GM21576 (cell line): ENCODE measurements at regions not wholly inside any gene's neighbourhood (a gene's known extent, or its start where the extent isn't known, plus 50 kb on each side); places are given as distances from the start of the nearest gene placed in this dataset.

Source experiments
- ATAC-seq: cut with Tn5 transposase; IDR thresholded peaks from one replicate; pipeline ENCODE4 v1.9.1; 2021; ENCODE audit warnings: mild to moderate bottlenecking, moderate library complexity; ENCODE audit not compliant: unreplicated experiment

DNA sequence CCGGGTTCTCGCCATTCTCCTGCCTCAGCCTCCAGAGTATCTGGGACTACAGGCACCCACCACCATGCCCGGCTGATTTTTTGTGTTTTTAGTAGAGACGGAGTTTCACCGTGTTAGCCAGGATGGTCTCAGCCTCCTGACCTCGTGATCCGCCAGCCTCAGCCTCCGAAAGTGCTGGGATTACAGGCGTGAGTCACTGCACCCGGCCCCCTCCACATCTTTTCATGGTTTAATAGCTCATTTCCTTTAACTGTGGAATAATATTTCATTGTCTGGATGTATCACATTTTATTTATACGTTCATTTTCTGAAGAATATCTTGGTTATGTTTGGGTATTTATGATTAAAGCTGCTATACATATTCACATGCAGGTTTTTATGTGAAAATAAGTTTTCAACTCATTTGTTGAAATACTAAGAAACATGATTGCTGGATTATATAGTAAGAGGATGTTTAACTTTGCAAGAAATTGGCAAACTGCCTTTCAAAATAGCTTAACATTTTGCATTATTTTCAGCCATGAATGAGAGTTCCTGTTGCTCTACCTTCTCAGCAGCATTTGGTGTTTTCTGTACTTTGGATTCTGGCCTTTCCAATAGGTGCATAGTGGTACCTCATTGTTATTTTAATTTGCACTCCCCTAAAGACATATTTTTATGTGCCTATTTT lies 591.9 kb downstream of the TECRL start:
- ATAC-seq, result no peak

- no peak for ATAC-seq
Observed at GRCh38 chr4:63814171-63814964, 594.9 kb downstream of the TECRL start.

DNA sequence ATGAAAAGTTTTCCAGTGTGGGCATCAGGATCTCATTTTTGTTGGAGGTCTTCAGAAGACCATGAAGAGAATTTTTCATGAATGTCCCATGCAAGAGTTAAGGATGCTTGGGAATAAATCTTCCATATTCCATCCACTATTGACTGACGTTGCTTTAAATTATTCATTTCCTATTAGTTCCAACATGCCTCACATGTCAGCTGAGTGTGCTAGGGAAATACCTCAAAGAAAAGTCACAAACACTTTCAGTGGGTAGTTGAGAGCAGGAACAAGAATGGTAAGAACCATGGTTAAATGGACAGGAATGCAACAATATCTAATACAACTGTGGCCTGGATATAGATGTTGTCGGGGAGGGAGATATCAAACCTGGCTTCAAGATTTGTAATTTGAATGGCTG lies 610.1 kb downstream of the TECRL start:
- ATAC-seq, result no peak

GRCh38 chr4:63795301-63795700 lies 613.9 kb downstream of the TECRL start:
- ATAC-seq, result no peak

DNA sequence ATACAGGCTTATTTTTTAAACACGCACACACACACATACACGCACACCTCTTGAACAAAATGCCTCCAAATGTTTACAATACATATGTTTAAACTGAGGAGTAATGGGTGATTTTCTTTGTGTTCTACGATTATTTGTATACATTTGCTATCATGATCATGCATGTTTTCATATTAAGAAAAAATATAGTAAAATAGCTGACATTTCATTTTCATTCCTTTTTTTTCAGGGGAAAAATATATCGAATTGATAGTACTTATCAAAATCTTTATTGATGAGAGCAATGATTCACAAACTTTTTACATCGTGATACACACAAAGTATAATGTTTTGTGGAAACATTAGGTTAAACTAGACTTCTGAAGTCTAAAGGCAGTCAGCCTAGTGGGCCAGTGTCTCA lies 618.9 kb downstream of the TECRL start:
- ATAC-seq, result no peak

GRCh38 chr4:63788271-63788670 lies 621.0 kb downstream of the TECRL start:
- ATAC-seq, result no peak

DNA sequence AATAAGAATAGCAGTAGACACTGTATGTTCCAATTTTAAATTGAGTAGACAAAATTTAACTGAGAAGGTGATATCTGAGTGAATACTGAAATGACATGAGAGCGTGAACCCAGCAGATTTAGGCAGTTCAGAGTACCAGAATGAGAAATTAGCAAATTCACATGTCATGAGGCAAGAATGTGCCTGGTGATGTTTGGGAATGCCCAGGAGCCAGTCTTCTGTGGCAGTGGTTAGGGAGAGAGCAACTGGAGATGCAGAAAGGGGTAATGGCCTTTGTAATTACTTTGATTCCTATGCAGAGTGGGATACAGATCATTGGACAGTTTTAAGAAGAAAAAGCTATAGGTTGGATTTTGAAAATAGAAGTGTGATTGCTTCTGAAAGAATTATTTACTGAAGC lies 621.9 kb downstream of the TECRL start:
- no peak for ATAC-seq

DNA sequence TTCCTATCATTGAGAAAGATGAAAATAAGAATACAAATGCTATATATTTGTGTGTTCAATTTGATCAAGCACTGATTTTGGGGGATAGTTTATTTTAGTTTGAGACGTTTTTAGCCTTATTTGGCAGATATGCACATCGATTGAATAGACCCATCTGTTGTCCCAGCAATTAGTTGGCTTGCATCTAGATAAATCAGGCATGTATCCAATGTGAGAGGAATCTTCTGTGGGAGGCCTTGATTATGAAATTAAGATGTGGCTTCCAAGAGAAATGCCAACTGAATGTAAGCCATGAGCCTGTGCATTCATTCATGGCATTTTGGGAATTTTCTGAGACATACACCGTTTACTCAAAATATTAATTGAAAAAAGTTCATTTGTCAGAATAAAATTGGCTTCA lies 623.1 kb downstream of the TECRL start:
- no peak for ATAC-seq

- no peak for ATAC-seq
Observed at GRCh38 chr4:63784822-63785221, 624.4 kb downstream of the TECRL start.

GRCh38 chr4:63777601-63778000 lies 631.6 kb downstream of the TECRL start:
- ATAC-seq, result no peak

- ATAC-seq, result no peak
Observed at GRCh38 chr4:63764400-63764799, 644.9 kb downstream of the TECRL start.

DNA sequence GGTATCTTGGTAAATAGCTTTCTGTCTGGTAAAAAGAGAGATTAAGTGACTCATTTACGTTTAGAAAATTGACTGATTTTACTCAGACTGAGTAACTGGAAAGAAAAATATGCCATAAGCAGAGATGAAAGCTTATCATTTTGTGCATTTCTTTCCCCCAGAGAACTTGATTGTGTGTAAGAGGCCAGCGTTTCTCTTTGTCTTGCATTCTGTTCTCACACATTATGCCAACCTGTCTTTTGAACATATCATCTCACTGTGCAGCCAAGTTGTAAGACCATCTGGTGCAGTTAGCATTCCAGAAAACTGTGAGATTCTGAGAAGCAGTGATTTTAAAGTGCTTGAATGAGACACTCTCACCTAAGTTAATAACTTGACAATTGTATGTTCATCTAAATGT lies 651.3 kb downstream of the TECRL start:
- no peak for ATAC-seq

DNA sequence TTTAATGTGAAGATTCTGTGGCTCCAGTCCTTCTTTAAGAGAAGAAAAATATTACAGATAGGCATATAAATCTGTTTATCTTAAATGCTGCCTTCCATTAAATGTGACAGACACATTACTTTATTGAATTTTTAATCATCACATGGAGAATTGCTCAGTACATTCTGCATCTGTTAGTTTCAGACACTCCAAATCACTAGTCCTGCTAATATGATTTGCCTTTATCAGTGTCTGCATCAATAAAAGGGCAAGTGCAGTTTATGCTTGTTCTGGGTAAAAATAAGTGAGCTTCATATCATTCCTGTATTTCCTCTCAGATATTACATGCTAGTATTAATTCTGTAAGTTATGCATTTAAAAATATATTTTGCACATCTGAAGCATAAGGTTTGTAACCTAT lies 666.4 kb downstream of the TECRL start:
- ATAC-seq, result no peak

GRCh38 chr4:63729519-63729918 lies 679.7 kb downstream of the TECRL start:
- no peak for ATAC-seq

- ATAC-seq, result no peak
Observed at GRCh38 chr4:63728480-63729177, 680.6 kb downstream of the TECRL start.

GRCh38 chr4:63717384-63717783 lies 691.9 kb downstream of the TECRL start:
- ATAC-seq, result no peak

- ATAC-seq, result no peak
Observed at GRCh38 chr4:63708661-63709060, 700.6 kb downstream of the TECRL start.

GRCh38 chr4:63700569-63700968 lies 708.7 kb downstream of the TECRL start:
- no peak for ATAC-seq

- no peak for ATAC-seq
Observed at GRCh38 chr4:63693321-63693720, 715.9 kb downstream of the TECRL start.

GRCh38 chr4:63678358-63678931 lies 730.8 kb downstream of the TECRL start:
- ATAC-seq, result no peak

DNA sequence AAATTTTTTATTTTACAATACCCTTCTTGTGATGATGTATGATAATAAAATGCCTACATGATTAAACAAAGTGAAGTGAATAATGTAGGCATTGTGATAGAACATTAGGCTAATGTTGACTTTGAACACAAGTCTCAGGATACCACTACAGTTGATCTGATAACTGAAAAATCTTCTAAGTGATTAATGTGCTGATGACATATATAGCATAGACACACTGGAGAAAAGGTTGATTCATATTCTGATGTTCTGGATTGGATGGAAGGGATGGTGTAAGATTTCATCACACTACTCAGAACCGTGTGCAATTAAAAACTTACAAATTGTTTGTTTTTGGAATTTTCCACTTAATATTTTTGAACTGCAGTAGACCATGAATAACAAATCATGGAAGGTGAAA lies 738.5 kb downstream of the TECRL start:
- ATAC-seq, result no peak

DNA sequence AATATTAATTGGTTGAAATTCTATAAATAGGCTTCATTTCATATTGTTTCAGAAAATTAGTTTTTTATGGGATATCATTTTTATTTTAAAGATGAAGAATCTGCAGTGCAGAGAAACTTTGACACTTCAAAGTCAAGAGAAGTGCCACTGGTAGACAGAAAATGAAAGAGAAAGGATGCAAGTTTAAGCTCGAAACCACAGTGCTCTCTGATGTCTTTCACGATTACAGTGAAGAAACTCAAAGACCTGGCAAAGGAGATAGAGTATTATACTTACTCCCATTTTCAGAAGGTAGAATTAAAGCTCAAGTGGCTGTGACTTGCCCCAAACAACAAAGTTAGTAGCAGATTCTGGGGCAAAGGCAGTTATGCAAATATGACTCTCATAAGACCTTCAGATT lies 745.4 kb downstream of the TECRL start:
- ATAC-seq, result peak; percentile 50
